Transverse colon (tissue), 4 donors: ENCODE measurements at regions not wholly inside any gene's neighbourhood (a gene's known extent, or its start where the extent isn't known, plus 50 kb on each side); places are given as distances from the start of the nearest gene placed in this dataset.

Experiments used
- DNase-seq: peaks from one replicate; pipeline ENCODE4 v3.0.0-alpha.2; 2019
- H3K27ac ChIP-seq, 4 donors: fragments of 200-600 bp; sonication (generic); 2 replicates each; pipeline ENCODE4 v1.5.1; 2016 to 2018; ENCODE audit warnings: inconsistent platforms in 4 of 4
- H3K27me3 ChIP-seq: fragments of 200-600 bp; sonication (generic); 2 replicates; pipeline ENCODE4 v1.5.1; 2017; ENCODE audit warnings: inconsistent platforms
- H3K36me3 ChIP-seq, 4 donors: fragments of 200-600 bp; sonication (generic); 2 replicates each; pipeline ENCODE4 v1.5.1; 2017 to 2019; ENCODE audit warnings: inconsistent platforms in 4 of 4
- H3K4me1 ChIP-seq, 4 donors: fragments of 200-600 bp; sonication (generic); 2 replicates each; pipeline ENCODE4 v1.5.1; 2017 to 2020; ENCODE audit warnings: inconsistent platforms in 4 of 4
- H3K4me3 ChIP-seq, 4 donors: fragments of 200-600 bp; sonication (generic); 1 replicate in 1 of 4; 2 replicates in 3 of 4; pipeline versions ENCODE4 v1.5.1 to v1.6.1; 2017 to 2019; ENCODE audit warnings: inconsistent platforms in 4 of 4
- H3K9me3 ChIP-seq, 2 donors: fragments of 200-600 bp; sonication (generic); 2 replicates each; pipeline ENCODE4 v1.5.1; 2017 to 2019; ENCODE audit warnings: inconsistent platforms in 2 of 2
- EP300 ChIP-seq: sonication (generic); formaldehyde crosslinking; IDR thresholded peaks from one replicate; pipeline ENCODE4 v1.6.1; 2017; ENCODE audit warnings: antibody characterized with exemption, low read depth
- POLR2A ChIP-seq: fragments of 450-650 bp; IDR thresholded peaks from one replicate; pipeline ENCODE4 v1.6.1; 2016; ENCODE audit warnings: antibody characterized with exemption, mild to moderate bottlenecking, moderate library complexity
- POLR2AphosphoS5 ChIP-seq, 3 donors: sonication (generic); formaldehyde crosslinking; IDR thresholded peaks; one replicate each; pipeline ENCODE4 v1.6.1; 2016; ENCODE audit warnings: antibody characterized with exemption in 3 of 3
- WGBS, 2 donors: methylation state at CpG; one replicate each; pipeline ENCODE4 v1.1.5; 2018; ENCODE audit warnings: low coverage in 1 of 2; 5-methylcytosine and 5-hydroxymethylcytosine counted together
- in situ Hi-C, 4 donors: fragments of 200-750 bp; cut with MboI; loops; one replicate each; pipeline versions ENCODE4 v1.15.0 to v1.15.1; 2017; ENCODE audit warnings: low sequenced_read_pairs in 3 of 4, low pct_ligation_motif_present in 1 of 4, low pct_unique_long_range_greater_than_20kb in 1 of 4
- intact Hi-C: fragments of 100-400 bp; cut with DNase I; formaldehyde crosslinking; loops from one replicate; pipeline ENCODE4 v1.15.1; 2023; ENCODE audit warnings: low total_unique reads
- TF ChIP-seq, protein P1 (sequence below), 5 experiments: fragments of 200-600 bp in 3 of 5; fragments of 450-650 bp in 2 of 5; sonication (generic) in 3 of 5; IDR thresholded peaks; 1 replicate in 2 of 5; 2 replicates in 3 of 5; pipeline ENCODE4 v1.5.1; 2016 to 2017; ENCODE audit warnings: antibody characterized with exemption in 5 of 5, inconsistent platforms in 3 of 5, mild to moderate bottlenecking in 2 of 5, moderate library complexity in 1 of 5

DNA sequence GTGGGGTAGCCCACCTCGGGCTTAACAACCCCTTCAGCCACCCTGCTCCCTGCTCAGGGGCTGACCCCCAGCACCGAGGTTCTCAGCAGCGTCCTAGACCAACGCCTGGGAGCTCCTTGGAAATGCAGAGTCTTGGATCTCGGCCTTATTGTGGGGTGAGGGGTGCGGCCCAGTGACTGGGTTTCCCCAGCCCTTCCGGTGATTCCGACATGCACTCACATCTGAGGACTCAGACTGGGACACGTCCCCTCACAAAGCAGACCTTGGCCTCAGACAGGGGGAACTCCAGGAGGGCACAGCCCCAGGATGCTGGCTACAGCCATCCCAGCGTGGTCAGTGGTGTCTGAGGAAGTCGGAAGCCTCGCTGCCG lies 117.7 kb downstream of the RFLNA start:
- TF ChIP-seq EP300, result no peak
- TF ChIP-seq, protein P1, sequence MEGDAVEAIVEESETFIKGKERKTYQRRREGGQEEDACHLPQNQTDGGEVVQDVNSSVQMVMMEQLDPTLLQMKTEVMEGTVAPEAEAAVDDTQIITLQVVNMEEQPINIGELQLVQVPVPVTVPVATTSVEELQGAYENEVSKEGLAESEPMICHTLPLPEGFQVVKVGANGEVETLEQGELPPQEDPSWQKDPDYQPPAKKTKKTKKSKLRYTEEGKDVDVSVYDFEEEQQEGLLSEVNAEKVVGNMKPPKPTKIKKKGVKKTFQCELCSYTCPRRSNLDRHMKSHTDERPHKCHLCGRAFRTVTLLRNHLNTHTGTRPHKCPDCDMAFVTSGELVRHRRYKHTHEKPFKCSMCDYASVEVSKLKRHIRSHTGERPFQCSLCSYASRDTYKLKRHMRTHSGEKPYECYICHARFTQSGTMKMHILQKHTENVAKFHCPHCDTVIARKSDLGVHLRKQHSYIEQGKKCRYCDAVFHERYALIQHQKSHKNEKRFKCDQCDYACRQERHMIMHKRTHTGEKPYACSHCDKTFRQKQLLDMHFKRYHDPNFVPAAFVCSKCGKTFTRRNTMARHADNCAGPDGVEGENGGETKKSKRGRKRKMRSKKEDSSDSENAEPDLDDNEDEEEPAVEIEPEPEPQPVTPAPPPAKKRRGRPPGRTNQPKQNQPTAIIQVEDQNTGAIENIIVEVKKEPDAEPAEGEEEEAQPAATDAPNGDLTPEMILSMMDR (IDR thresholded peaks at IDR 0.05), result no peak
- no peak for TF ChIP-seq POLR2A
- no peak for TF ChIP-seq POLR2AphosphoS5 (IDR thresholded peaks at IDR 0.05)
- intact Hi-C loops, result no loop called here
- in situ Hi-C loops, result loop anchor here in 1 of 4 donors (25.0 kb wide), 1 partner anchor 350 kb away; no protein-coding TSS in a partner anchor
- peak overlapping the region; percentile 68 to 85 (median 76) for H3K27ac ChIP-seq
- no peaks in the 10 kb centered on the region for H3K36me3 ChIP-seq
- 87 to 93% methylated on average over 5 to 10 of the region's 13 CpGs for WGBS, 2 donors
- no peak for DNase-seq
- H3K27me3 ChIP-seq, result no peaks in the 10 kb centered on the region
- H3K4me3 ChIP-seq, result no peak overlapping the region
- H3K9me3 ChIP-seq, result no peaks in the 10 kb centered on the region
- H3K4me1 ChIP-seq, result peaks cover 23 to 56% (median 48%) of the 10 kb centered on the region in 4 donors

- no peaks in the 10 kb centered on the region for H3K9me3 ChIP-seq
- no peak overlapping the region for H3K4me3 ChIP-seq
- no peak for DNase-seq
- H3K27ac ChIP-seq, result peak overlapping the region; percentile 68 to 85 (median 76)
- H3K4me1 ChIP-seq, result peaks cover 23 to 56% (median 48%) of the 10 kb centered on the region in 4 donors
- WGBS, 2 donors, result 83 to 93% methylated on average over 3 to 19 of the region's 22 CpGs
- TF ChIP-seq POLR2A, result no peak
- TF ChIP-seq EP300, result no peak
- TF ChIP-seq, protein P1 (IDR thresholded peaks at IDR 0.05), result no peak
- TF ChIP-seq POLR2AphosphoS5 (IDR thresholded peaks at IDR 0.05), result no peak
- H3K27me3 ChIP-seq, result no peaks in the 10 kb centered on the region
- intact Hi-C loops, result no loop called here
- H3K36me3 ChIP-seq, result no peaks in the 10 kb centered on the region
- in situ Hi-C loops, result loop anchor here in 1 of 4 donors (25.0 kb wide), 1 partner anchor 350 kb away; no protein-coding TSS in a partner anchor
These were observed 117.2 kb downstream of the RFLNA start for GRCh38 chr12:124411953-124412645.

DNA sequence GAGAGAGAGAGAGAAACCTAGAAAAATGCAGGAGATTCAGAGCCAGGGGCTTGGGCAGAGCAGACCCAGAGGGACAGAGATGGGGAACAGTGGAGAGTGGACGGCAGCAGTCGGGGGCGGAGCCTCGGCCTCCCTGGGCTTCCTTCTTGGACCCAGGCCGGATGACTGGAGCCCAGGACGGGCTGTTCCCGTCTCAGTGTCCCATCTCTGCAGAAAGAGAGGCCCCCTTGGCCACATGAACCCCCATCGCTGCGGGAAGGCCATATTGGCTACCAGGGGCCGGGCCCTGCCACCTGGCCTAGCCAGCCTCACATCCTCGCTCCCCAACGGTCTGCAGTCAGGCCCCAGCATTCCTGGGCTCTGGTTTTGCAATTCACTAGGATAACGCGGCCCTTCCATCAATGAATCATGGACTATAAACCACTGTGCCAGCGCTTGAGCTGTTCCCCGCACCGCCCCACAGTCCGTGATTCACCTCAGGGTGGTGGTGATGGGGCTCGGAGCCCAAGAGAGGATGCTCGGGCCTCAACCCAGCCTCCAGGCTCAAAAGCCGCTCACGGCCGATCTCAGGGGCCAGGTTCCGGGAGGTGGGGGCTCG lies 116.5 kb downstream of the RFLNA start:
- intact Hi-C loops, result no loop called here
- no peaks in the 10 kb centered on the region for H3K9me3 ChIP-seq
- in situ Hi-C loops, result loop anchor here in 1 of 4 donors (25.0 kb wide), 1 partner anchor 351 kb away; no protein-coding TSS in a partner anchor
- peak overlapping the region; percentile 68 to 85 (median 76) for H3K27ac ChIP-seq
- no peak overlapping the region for H3K4me3 ChIP-seq
- H3K36me3 ChIP-seq, result no peaks in the 10 kb centered on the region
- DNase-seq, result peak; percentile 63
- H3K27me3 ChIP-seq, result no peaks in the 10 kb centered on the region
- TF ChIP-seq POLR2AphosphoS5 (IDR thresholded peaks at IDR 0.05) (peak; percentile 49 to 73 (median 66)), EP300 (no peak)
- WGBS, 2 donors, result 71 to 84% methylated on average over 7 to 9 of the region's 25 CpGs
- peaks cover 23 to 56% (median 48%) of the 10 kb centered on the region in 4 donors for H3K4me1 ChIP-seq

DNA sequence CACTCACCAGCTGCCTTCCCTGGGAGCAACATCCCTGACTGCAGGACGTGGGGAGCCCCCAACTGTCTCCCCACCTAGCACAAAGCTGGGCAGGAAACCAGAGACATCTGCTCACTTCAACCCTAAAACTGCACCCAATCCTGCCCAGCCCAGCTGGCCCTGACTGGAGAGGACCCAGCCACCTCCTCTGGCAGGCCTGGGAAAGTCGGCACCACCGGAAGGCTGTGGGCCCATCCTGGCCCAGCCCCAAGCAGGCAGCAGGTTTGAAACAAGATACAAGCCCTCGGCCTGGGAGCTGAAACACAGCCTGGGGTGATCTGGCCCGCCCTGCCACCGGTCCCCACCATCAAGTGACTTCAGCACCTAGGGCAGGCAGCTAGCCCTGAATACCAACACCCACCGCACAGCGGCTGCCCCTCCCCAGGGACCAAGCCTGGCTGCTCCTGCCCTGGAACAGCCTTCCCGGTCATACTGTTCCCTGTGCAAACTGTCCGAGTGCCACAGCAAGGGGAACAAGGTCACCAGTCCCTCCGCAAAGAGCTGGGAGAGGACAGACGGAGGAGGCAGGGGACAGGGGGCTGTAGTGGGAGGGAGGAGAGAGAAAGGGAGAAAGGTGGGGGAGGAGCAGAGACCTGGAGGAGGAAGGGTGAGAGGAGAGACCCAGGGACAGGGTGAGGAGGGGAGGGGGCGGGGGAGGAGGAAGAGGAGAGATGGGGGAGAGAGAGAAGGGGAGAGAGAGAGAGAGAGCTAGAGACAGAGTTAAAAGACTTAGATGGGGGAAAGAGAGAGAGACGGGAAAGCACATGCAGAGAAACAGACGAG lies 115.7 kb downstream of the RFLNA start:
- Histone ChIP-seq H3K27me3 (no peaks in the 10 kb centered on the region), H3K4me3 (no peak overlapping the region), H3K36me3 (no peaks in the 10 kb centered on the region), H3K4me1 (peaks cover 23 to 56% (median 48%) of the 10 kb centered on the region in 4 donors), H3K9me3 (no peaks in the 10 kb centered on the region), H3K27ac (peak overlapping the region; percentile 68 to 85 (median 76))
- in situ Hi-C loops (loop anchor here in 1 of 4 donors (25.0 kb wide), 1 partner anchor 352 kb away; no protein-coding TSS in a partner anchor), intact Hi-C loops (no loop called here)
- WGBS, 2 donors, result 71% methylated on average over 15 of the region's 15 CpGs; no CpG with 5 or more reads in 1 of the 2 donors
- no peak for DNase-seq
- TF ChIP-seq POLR2A (no peak), EP300 (no peak), POLR2AphosphoS5 (IDR thresholded peaks at IDR 0.05) (no peak)
- TF ChIP-seq, protein P1 (IDR thresholded peaks at IDR 0.05), result no peak
